ENCODE measurements at regions not wholly inside any gene's neighbourhood (a gene's known extent, or its start where the extent isn't known, plus 50 kb on each side); places are given as distances from the start of the nearest gene placed in this dataset.

GRCh38 chr14:25103820-25104219, 53.9 kb upstream of the STXBP6 start:
- no peaks in the 10 kb centered on the region for H3K9me3 Mint-ChIP-seq
- no peaks in the 10 kb centered on the region for H3K4me1 Mint-ChIP-seq (ENCODE audit: low read depth)
- ChIA-PET POLR2A (no interaction called here), CTCF (no interaction called here)
- no peak overlapping the region for H3K4me3 Mint-ChIP-seq
- H3K36me3 Mint-ChIP-seq (ENCODE audit: low read depth), result no peaks in the 10 kb centered on the region
- ATAC-seq (no peak), DNase-seq (no peak)
- peaks cover 4% of the 10 kb centered on the region for H3K27me3 Mint-ChIP-seq
- no peak for TF ChIP-seq CTCF (IDR thresholded peaks at IDR 0.05)
- intact Hi-C loops (cut with micrococcal nuclease), result no loop called here
- no peak overlapping the region for H3K27ac Mint-ChIP-seq

GRCh38 chr14:25103271-25103670, 53.3 kb upstream of the STXBP6 start:
- intact Hi-C loops (cut with micrococcal nuclease), result no loop called here
- H3K4me3 Mint-ChIP-seq, result no peak overlapping the region
- no peak overlapping the region for H3K27ac Mint-ChIP-seq
- no peak for DNase-seq
- H3K4me1 Mint-ChIP-seq (ENCODE audit: low read depth), result no peaks in the 10 kb centered on the region
- no peak for TF ChIP-seq CTCF (IDR thresholded peaks at IDR 0.05)
- no peaks in the 10 kb centered on the region for H3K36me3 Mint-ChIP-seq (ENCODE audit: low read depth)
- H3K27me3 Mint-ChIP-seq, result peaks cover 4% of the 10 kb centered on the region
- no peak for ATAC-seq
- CTCF ChIA-PET, result no interaction called here
- POLR2A ChIA-PET, result no interaction called here
- no peaks in the 10 kb centered on the region for H3K9me3 Mint-ChIP-seq

GRCh38 chr14:25102788-25103187, 52.8 kb upstream of the STXBP6 start:
- Mint-ChIP-seq H3K27ac (no peak overlapping the region), H3K4me1 (ENCODE audit: low read depth) (no peaks in the 10 kb centered on the region), H3K9me3 (no peaks in the 10 kb centered on the region), H3K4me3 (no peak overlapping the region), H3K36me3 (ENCODE audit: low read depth) (no peaks in the 10 kb centered on the region), H3K27me3 (peaks cover 4% of the 10 kb centered on the region)
- DNase-seq (no peak), ATAC-seq (no peak)
- CTCF ChIA-PET, result no interaction called here
- TF ChIP-seq CTCF (IDR thresholded peaks at IDR 0.05), result no peak
- intact Hi-C loops (cut with micrococcal nuclease), result no loop called here
- POLR2A ChIA-PET, result no interaction called here

GRCh38 chr14:25101276-25101675, 51.3 kb upstream of the STXBP6 start:
- Mint-ChIP-seq H3K27ac (no peak overlapping the region), H3K4me3 (no peak overlapping the region), H3K9me3 (no peaks in the 10 kb centered on the region), H3K36me3 (ENCODE audit: low read depth) (no peaks in the 10 kb centered on the region), H3K4me1 (ENCODE audit: low read depth) (no peaks in the 10 kb centered on the region), H3K27me3 (peaks cover 4% of the 10 kb centered on the region)
- DNase-seq, result no peak
- TF ChIP-seq CTCF (IDR thresholded peaks at IDR 0.05), result no peak
- ChIA-PET CTCF (no interaction called here), POLR2A (no interaction called here)
- no peak for ATAC-seq
- intact Hi-C loops (cut with micrococcal nuclease), result no loop called here
